ENCODE measurements at regions not wholly inside any gene's neighbourhood (a gene's known extent, or its start where the extent isn't known, plus 50 kb on each side); places are given as distances from the start of the nearest gene placed in this dataset.
A peak's percentile ranks its signal among the peaks of the same experiment; 100 is the strongest.

DNA sequence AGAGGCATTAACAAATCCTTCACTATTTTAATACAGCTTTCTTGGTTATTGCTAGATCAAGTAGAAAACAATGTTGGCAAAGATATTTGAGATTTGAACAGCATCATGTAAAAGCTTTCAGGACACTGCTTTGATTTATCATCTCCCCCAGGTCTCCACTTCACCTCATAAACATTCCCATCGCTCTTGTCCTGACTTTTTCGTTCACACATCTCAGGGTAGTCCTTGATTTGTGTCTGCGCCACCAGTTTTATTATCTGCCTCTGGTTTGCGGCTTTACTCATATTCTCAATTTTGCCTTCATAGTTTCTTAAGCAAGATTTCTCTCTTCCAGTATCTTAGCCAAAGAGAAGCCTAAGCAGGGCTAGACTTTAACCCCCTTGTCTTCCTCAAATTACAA is 63.5 kb upstream of the ROR1 start:
- intact Hi-C loops (cut with DNase I): no loop called here
- H3K36me3 ChIP-seq: no peaks in the 10 kb centered on the region
- no peak for DNase-seq
- no peak for TF ChIP-seq POLR2A (IDR thresholded peaks at IDR 0.05)
- TF ChIP-seq, protein P1, sequence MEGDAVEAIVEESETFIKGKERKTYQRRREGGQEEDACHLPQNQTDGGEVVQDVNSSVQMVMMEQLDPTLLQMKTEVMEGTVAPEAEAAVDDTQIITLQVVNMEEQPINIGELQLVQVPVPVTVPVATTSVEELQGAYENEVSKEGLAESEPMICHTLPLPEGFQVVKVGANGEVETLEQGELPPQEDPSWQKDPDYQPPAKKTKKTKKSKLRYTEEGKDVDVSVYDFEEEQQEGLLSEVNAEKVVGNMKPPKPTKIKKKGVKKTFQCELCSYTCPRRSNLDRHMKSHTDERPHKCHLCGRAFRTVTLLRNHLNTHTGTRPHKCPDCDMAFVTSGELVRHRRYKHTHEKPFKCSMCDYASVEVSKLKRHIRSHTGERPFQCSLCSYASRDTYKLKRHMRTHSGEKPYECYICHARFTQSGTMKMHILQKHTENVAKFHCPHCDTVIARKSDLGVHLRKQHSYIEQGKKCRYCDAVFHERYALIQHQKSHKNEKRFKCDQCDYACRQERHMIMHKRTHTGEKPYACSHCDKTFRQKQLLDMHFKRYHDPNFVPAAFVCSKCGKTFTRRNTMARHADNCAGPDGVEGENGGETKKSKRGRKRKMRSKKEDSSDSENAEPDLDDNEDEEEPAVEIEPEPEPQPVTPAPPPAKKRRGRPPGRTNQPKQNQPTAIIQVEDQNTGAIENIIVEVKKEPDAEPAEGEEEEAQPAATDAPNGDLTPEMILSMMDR (IDR thresholded peaks at IDR 0.05): no peak
- H3K4me3 ChIP-seq: no peak overlapping the region
- H3K9me3 ChIP-seq: no peaks in the 10 kb centered on the region
- peaks cover 0 to 10% (median 0%) of the 10 kb centered on the region in 12 donors for H3K4me1 ChIP-seq
- WGBS, 4 donors: 92 to 98% (median 95%) methylated on average over 4 of the region's 4 CpGs
- no peaks in the 10 kb centered on the region for H3K27me3 ChIP-seq
- H3K27ac ChIP-seq: no peak overlapping the region
- no peak for ATAC-seq

DNA sequence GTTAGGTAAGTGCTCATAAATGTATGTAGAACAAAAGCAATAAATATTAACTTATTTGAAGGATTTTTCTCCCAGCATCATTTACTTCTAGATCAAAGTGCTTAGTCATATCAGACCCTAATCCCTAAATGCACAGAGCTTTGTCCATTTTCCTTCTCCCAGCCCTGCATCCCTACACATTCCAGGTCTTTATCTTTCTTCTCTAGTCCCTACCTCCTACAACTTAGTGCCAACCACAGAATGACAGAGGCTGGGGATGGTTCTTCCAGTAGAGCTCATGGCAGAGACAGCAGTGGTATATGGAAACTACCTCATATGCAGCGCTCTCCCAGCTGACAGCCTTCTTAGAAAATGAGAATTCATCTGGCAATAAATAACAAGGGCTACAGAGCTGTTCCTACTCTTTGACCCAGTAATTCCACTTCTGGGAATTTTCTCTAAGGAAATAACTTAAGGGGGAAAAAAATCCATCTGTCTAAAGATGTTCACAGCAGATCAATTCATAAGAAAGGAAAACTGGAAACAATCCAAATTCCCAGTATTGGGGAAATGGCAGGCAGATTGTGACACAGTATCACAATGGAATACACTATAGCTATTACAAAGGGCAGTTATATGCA is 62.9 kb upstream of the ROR1 start:
- Histone ChIP-seq H3K27ac (no peak overlapping the region), H3K4me3 (no peak overlapping the region), H3K36me3 (no peaks in the 10 kb centered on the region), H3K4me1 (peaks cover 0 to 10% (median 0%) of the 10 kb centered on the region in 12 donors), H3K27me3 (no peaks in the 10 kb centered on the region), H3K9me3 (no peaks in the 10 kb centered on the region)
- no peak for TF ChIP-seq POLR2A (IDR thresholded peaks at IDR 0.05)
- TF ChIP-seq, protein P1 (IDR thresholded peaks at IDR 0.05): no peak
- ATAC-seq (no peak), DNase-seq (no peak)
- intact Hi-C loops (cut with DNase I): no loop called here
- WGBS, 4 donors: 74 to 91% (median 83%) methylated on average over 1 of the region's 1 CpG

DNA sequence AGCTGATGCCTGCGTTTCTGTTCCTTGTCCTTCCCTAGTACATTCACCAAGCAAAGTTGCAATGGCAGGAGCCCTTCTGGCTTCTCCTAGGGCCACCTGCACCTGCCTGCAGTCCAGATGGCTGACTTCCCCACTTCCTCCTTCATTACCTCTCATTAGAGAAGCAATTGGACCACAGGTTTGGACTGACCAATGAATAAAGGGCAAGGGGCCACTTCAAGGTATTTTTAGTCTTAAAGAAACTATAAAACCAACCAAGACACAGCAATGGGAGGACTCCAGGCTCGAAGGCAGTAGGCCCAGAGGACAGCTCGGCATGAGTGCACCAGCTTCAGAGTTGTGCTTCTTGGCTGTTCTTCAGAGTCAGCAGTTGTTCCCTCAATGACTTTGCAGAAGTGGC is 60.8 kb upstream of the ROR1 start:
- 89 to 99% (median 92%) methylated on average over 3 of the region's 3 CpGs for WGBS, 4 donors
- peaks cover 0 to 10% (median 0%) of the 10 kb centered on the region in 12 donors for H3K4me1 ChIP-seq
- no peak overlapping the region for H3K27ac ChIP-seq
- no peak overlapping the region for H3K4me3 ChIP-seq
- H3K36me3 ChIP-seq: no peaks in the 10 kb centered on the region
- intact Hi-C loops (cut with DNase I): no loop called here
- TF ChIP-seq, protein P1 (IDR thresholded peaks at IDR 0.05): no peak
- no peak for TF ChIP-seq POLR2A (IDR thresholded peaks at IDR 0.05)
- H3K27me3 ChIP-seq: no peaks in the 10 kb centered on the region
- ATAC-seq: peak in 1 of 4 donors; percentile 13
- DNase-seq: no peak
- H3K9me3 ChIP-seq: no peaks in the 10 kb centered on the region

DNA sequence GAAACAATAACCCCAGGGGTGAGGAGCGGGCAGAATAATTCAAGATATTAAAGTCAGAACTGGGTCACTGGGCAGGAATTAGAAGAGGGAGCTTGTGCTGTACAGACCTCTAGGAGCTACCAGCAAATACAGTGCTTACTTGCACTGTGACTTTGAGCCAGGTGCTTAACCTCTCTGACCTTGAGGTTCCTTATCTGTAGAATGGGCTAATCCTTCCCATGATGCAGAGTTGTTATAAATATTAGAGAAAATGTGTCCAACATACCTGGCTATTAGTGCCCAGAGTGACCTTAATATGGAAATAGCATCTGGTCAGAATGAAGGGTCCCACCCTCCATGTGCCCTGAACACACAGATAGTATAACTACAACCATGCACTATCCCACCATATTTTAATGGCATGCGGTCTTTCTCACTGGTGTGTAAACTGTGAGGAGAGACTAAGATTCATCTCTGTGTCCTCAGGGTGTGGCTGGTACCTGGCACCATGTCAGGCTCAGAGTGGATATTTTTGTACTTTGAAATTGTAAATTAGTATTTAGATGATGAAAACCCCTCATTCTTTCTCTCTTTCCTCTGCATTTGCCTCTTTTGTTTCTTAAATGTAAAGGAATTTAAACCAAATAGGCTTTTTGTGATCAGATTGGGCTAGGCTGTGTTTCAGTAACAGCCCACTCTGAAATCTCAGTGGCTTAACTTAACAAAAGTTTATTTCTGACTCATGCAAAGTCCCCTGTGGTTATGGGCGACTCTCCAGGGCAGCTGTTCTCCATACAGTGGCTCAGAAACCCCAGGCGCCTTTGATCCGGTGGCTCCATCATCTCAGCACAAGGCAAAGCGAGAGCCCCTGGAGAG is 60.0 kb upstream of the ROR1 start:
- Histone ChIP-seq H3K4me1 (peaks cover 0 to 10% (median 0%) of the 10 kb centered on the region in 12 donors), H3K9me3 (no peaks in the 10 kb centered on the region), H3K27ac (no peak overlapping the region), H3K4me3 (no peak overlapping the region), H3K27me3 (no peaks in the 10 kb centered on the region), H3K36me3 (no peaks in the 10 kb centered on the region)
- no peak for TF ChIP-seq POLR2A (IDR thresholded peaks at IDR 0.05)
- TF ChIP-seq, protein P1 (IDR thresholded peaks at IDR 0.05): no peak
- intact Hi-C loops (cut with DNase I): no loop called here
- peak in 3 of 4 donors; percentile 37 to 60 (median 48) for ATAC-seq
- peak in 1 of 5 donors; percentile 36 for DNase-seq
- 68 to 79% (median 76%) methylated on average over 6 of the region's 6 CpGs for WGBS, 4 donors
